ENCODE measurements at regions not wholly inside any gene's neighbourhood (a gene's known extent, or its start where the extent isn't known, plus 50 kb on each side); places are given as distances from the start of the nearest gene placed in this dataset.

DNA sequence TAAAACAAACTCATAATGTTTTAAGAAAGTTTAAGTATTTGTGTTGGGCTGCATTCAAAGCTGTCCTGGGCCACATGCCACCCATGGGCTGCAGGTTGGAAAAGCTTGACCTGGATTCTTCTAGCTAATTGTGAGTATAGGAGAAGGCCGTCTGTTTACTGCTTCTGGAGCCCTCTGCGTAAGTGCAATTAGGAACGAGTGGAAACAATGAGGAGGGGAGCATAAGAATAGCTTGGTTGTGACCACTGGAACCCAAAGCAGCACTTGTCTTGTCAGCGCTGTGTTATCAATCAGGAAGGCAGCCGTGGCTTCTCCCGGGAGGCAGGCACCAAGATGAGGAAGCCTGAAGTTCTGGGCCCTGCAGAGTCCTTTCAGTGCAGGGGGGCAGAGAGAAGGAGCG lies 110.4 kb upstream of the MBNL2 start:
- no peak for DNase-seq

DNA sequence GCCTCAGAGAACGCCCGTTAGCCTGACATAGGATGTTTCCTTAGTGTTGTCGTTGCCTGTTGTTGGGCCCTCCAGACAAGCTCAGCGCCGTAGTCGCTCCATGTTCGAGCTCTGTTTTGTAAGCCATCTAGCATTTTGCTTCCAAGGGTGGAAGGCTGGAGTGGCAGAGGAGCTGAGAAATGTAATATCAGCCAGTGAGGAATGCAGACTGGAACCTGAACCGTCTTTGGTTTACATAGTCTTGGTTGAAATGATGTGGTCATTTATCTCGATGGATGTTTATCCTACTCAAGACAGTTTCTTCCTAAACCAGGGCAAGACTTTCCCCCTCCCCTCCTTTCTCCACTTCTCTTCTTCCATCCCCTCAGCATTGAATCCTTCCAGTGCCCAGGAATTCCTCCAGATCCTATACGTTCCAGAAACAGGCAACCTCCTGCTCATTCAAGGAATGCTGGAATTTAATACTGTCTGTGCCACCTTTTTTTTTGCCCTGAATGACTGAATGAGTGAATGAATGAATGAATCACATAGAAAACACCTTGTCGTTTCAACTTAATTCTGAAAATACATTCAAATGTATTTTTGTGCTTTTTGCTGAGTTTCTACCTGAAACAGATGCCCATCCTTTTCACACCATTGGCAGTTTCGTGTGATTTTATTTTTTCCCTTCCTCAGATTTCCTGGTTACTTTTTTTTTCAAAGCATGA lies 109.5 kb upstream of the MBNL2 start:
- no peak for DNase-seq

- peak; percentile 23 for DNase-seq
Observed at GRCh38 chr13:97113231-97114001, 108.7 kb upstream of the MBNL2 start.

- DNase-seq = no peak
Observed at GRCh38 chr13:97114651-97115050, 107.5 kb upstream of the MBNL2 start.

- peak; percentile 11 for DNase-seq
Observed at GRCh38 chr13:97116754-97117153, 105.4 kb upstream of the MBNL2 start.

- DNase-seq = no peak
Observed at GRCh38 chr13:97117388-97117910, 104.7 kb upstream of the MBNL2 start.

- no peak for DNase-seq
Observed at GRCh38 chr13:97119943-97120342, 102.2 kb upstream of the MBNL2 start.

GRCh38 chr13:97120346-97120745 lies 101.8 kb upstream of the MBNL2 start:
- no peak for DNase-seq

DNA sequence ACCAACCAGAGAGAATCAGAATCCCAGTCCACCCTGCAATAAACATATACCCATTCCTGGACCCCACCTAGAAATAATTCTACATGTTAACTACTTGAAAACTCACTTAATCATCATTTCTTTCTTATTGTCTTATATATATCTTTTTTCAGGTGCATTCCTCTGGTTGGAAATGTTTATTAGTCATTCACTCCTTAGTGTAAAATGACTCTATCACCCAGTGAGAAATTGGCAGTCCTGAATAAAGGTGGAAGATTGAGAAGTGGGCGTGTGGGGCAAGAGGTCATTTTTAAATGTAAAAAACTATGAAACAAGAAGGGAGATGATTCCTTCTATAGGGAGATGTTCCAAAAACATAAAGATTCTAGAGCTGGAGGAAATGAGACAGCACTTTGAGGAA lies 101.2 kb upstream of the MBNL2 start:
- no peak for DNase-seq

DNA sequence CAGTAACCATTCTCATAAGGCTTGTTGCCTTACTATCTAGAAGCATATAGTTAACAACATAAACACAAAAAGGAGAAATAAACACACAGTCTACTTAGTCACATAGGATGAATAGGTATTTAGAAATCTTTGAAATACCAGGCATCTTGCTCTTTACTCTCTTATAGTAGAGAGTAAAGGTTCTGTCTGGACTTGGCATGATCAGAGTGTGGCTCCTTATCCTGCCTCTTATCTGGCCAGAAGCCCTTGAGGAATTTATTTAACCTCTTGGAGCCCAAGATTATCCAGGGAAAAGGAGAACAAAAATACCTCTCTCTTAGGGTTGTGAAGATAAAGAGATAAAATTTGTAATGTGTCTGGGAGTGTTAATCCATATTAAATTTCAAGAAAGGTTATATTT lies 100.2 kb upstream of the MBNL2 start:
- no peak for DNase-seq

DNA sequence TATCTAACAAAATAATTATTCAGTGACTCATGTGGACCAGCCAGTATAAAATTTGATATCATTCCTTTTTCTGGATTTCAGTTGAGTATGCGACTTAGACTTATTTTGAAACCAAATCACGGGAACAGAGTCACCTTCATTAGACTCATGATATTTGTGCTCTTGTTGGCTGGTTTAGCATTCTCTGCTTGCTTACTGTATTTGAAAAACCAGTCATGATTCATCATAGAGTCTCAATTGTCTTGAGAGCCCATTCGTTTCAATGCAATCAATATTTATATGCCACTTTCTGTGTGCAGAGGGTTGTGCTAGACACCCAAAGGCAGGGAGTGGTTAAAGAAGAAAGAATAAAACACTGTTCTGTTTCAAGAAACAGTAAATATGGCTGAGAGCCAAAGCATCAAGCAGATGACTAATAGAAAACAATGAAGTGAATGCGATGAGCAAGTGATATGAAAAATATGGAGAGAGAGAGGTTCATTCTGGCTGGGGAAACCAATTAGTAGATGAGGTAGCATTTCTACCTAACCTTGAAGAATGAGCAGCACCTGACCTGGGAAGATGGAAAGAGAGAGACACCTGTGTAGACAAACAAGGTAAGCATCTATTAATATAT lies 99.6 kb upstream of the MBNL2 start:
- no peak for DNase-seq

- DNase-seq = no peak
Observed at GRCh38 chr13:97124206-97124605, 97.9 kb upstream of the MBNL2 start.

- no peak for DNase-seq
Observed at GRCh38 chr13:97124915-97125809, 97.0 kb upstream of the MBNL2 start.

DNA sequence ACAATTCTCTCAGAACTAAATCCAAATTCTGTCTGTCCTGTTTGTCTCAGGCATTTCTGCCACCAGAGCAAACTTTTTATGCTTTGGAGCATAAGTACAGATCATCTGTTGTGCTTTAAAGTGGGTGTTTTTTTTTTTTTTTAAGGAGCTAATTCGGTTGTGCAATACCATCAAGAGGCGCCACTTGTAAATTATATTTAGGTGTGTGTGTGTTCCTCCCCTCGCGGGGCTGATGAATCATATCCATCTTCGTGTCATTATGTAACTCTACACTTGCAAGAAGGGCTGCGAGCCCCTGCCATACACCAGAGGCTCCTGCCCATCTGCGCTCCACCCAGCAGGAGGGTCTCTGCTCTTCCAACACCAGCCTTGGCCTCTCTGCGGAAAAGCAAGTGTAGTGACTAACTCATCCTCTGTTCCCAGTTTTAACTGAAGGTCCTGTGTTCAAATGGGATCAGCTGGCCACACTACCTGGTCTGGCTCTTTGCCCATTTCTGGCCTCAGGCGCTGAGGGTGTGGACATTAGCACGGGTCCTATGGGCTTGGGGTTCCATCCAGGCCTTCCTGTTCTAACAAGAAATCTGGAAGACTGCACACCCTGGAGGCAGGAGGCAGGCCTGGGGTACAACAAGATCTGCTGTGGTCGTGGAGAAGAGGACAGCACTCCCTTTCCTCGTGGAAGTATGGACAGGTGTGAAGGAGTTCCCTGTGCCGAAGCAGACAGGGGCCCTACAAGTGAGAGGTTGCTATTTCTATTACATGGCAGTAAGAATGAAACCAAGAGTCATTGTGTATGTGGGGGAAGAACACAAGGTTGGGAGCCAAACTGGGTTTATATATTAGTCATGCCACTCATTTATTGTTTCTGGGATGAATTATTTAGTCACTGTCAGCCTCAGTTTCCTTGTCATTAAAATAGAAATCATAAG lies 96.1 kb upstream of the MBNL2 start:
- DNase-seq = peak; percentile 6

- no peak for DNase-seq
Observed at GRCh38 chr13:97127842-97128241, 94.3 kb upstream of the MBNL2 start.

GRCh38 chr13:97130190-97130589 lies 91.9 kb upstream of the MBNL2 start:
- DNase-seq = no peak

DNA sequence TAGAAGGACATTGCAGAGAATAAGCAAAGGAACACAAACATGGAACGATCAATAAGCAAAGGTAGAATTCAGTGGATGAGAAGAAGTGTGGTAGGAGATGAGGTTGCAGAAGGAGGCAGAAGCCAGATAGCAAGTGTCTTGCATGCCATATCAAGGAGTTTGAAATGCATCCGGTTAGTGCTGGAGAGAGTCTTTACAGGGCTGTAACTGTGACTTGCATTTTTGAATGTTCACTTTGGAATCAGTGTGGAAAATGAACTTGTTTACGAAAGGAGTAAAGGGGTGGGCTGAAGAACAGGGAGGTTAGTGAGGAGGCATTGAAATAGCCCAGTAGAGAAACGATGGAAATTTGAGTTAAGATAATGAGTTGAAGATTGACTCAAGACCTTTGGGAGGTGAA lies 90.7 kb upstream of the MBNL2 start:
- DNase-seq = no peak

GRCh38 chr13:97133554-97133953 lies 88.6 kb upstream of the MBNL2 start:
- no peak for DNase-seq

- DNase-seq = peak; percentile 11
Observed at GRCh38 chr13:97133955-97134354, 88.2 kb upstream of the MBNL2 start.

GRCh38 chr13:97134364-97135095 lies 87.6 kb upstream of the MBNL2 start:
- no peak for DNase-seq

- DNase-seq = no peak
Observed at GRCh38 chr13:97135883-97136282, 86.2 kb upstream of the MBNL2 start.
